Gastroesophageal sphincter (tissue), 4 donors: ENCODE measurements at regions not wholly inside any gene's neighbourhood (a gene's known extent, or its start where the extent isn't known, plus 50 kb on each side); places are given as distances from the start of the nearest gene placed in this dataset.

Source experiments
- ATAC-seq: fragments of 150-250 bp; one replicate; pipeline ENCODE4 v1.9.1; 2016; ENCODE audit warnings: mild to moderate bottlenecking, moderate library complexity
- H3K27ac ChIP-seq, 4 donors: fragments of 200-600 bp; sonication (generic) in 3 of 4; 1 replicate in 3 of 4; 2 replicates in 1 of 4; pipeline ENCODE4 v1.5.1; 2016 to 2019
- H3K27me3 ChIP-seq: fragments of 200-600 bp; sonication (generic); one replicate; pipeline ENCODE4 v1.5.1; 2019
- H3K36me3 ChIP-seq, 2 donors: fragments of 200-600 bp; sonication (generic); one replicate each; pipeline ENCODE4 v1.5.1; 2019; ENCODE audit warnings: control low read depth in 1 of 2
- H3K4me1 ChIP-seq, 3 donors: fragments of 200-600 bp; sonication (generic); 1 replicate in 2 of 3; 2 replicates in 1 of 3; pipeline ENCODE4 v1.5.1; 2016 to 2019; ENCODE audit warnings: control low read depth in 2 of 3
- H3K4me3 ChIP-seq, 2 donors: fragments of 200-600 bp; sonication (generic); one replicate each; pipeline ENCODE4 v1.5.1; 2019; ENCODE audit warnings: mild to moderate bottlenecking in 1 of 2, moderate library complexity in 1 of 2
- H3K9me3 ChIP-seq, 3 donors: fragments of 200-600 bp; sonication (generic); one replicate each; pipeline ENCODE4 v1.5.1; 2017 to 2019; ENCODE audit warnings: control low read depth in 2 of 3
- EP300 ChIP-seq: sonication (generic); formaldehyde crosslinking; IDR thresholded peaks from one replicate; pipeline ENCODE4 v1.6.1; 2017; ENCODE audit warnings: antibody characterized with exemption, mild to moderate bottlenecking
- POLR2A ChIP-seq, 2 donors: fragments of 450-650 bp; IDR thresholded peaks; one replicate each; pipeline ENCODE4 v1.6.1; 2017; ENCODE audit warnings: antibody characterized with exemption in 2 of 2, mild to moderate bottlenecking in 2 of 2, moderate library complexity in 1 of 2
- POLR2AphosphoS5 ChIP-seq: sonication (generic); formaldehyde crosslinking; IDR thresholded peaks from one replicate; pipeline ENCODE4 v1.6.1; 2017; ENCODE audit warnings: antibody characterized with exemption
- WGBS, 2 donors: methylation state at CpG; one replicate each; pipeline ENCODE4 v1.1.5; 2018; ENCODE audit warnings: low coverage in 1 of 2; 5-methylcytosine and 5-hydroxymethylcytosine counted together
- TF ChIP-seq, protein P1 (sequence below), 4 experiments: fragments of 200-600 bp in 2 of 4; fragments of 450-650 bp in 2 of 4; sonication (generic) in 1 of 4; IDR thresholded peaks; one replicate each; pipeline ENCODE4 v1.5.1; 2017 to 2019; ENCODE audit warnings: antibody characterized with exemption in 4 of 4, mild to moderate bottlenecking in 2 of 4, moderate library complexity in 2 of 4

DNA sequence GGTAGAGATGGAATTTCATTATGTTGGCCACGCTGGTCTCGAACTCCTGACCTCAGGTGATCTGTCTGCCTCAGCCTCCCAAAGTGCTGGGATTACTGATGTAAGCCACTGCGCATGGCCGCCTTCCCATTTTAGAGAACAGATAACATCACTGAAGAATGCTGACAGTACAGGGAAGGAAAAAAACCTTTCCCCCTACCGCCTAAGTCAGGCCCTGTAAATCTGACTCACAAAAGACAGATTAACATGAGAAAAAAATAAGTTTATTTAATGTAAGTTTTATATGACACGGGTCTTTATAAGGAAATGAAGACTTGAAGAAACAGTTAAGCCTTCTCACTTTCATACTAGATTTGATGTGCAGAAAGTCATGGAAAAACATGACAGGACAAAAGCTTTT lies 227.2 kb upstream of the ZNF608 start:
- H3K27ac ChIP-seq, result no peak overlapping the region
- 79 to 92% methylated on average over 4 to 6 of the region's 6 CpGs for WGBS, 2 donors

DNA sequence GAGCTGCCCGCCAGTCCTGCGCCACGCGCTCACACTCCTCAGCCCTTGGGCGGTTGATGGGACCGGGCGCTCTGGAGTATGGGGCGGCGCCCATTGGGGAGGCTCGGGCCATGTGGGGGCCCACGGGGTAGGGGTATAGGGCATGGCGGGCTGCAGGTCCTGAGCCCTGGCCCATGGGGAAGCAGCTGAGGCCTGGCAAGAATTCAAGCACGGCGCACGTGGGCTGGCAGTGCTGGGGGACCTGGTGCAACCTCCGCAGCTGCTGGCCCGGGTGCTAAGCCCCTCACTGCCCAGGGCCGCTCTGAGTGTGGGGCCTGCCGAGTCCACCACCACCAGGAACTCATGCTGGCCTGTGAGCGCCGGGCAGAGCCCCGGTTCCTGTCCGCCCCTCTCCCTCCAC lies 229.6 kb upstream of the ZNF608 start:
- peaks cover 0 to 10% (median 0%) of the 10 kb centered on the region in 3 donors for H3K4me1 ChIP-seq
- H3K4me3 ChIP-seq, result no peak overlapping the region
- no peak overlapping the region for H3K27ac ChIP-seq
- H3K36me3 ChIP-seq, result no peaks in the 10 kb centered on the region
- no CpG with 5 or more reads among the region's 23 CpGs for WGBS, 2 donors
- no peaks in the 10 kb centered on the region for H3K27me3 ChIP-seq
- TF ChIP-seq, protein P1, sequence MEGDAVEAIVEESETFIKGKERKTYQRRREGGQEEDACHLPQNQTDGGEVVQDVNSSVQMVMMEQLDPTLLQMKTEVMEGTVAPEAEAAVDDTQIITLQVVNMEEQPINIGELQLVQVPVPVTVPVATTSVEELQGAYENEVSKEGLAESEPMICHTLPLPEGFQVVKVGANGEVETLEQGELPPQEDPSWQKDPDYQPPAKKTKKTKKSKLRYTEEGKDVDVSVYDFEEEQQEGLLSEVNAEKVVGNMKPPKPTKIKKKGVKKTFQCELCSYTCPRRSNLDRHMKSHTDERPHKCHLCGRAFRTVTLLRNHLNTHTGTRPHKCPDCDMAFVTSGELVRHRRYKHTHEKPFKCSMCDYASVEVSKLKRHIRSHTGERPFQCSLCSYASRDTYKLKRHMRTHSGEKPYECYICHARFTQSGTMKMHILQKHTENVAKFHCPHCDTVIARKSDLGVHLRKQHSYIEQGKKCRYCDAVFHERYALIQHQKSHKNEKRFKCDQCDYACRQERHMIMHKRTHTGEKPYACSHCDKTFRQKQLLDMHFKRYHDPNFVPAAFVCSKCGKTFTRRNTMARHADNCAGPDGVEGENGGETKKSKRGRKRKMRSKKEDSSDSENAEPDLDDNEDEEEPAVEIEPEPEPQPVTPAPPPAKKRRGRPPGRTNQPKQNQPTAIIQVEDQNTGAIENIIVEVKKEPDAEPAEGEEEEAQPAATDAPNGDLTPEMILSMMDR (IDR thresholded peaks at IDR 0.05), result no peak
- TF ChIP-seq POLR2A (IDR thresholded peaks at IDR 0.05) (no peak), POLR2AphosphoS5 (no peak), EP300 (no peak)
- H3K9me3 ChIP-seq, result no peaks in the 10 kb centered on the region
- ATAC-seq, result no peak

More for the DNA sequence above, 227.2 kb upstream of the ZNF608 start:
- Histone ChIP-seq H3K4me1 (peaks cover 0 to under 1% (median 0%) of the 10 kb centered on the region in 3 donors), H3K9me3 (no peaks in the 10 kb centered on the region), H3K27me3 (no peaks in the 10 kb centered on the region), H3K36me3 (no peaks in the 10 kb centered on the region), H3K4me3 (no peak overlapping the region)
- no peak for ATAC-seq
- TF ChIP-seq, protein P1 (IDR thresholded peaks at IDR 0.05), result no peak
- TF ChIP-seq EP300 (no peak), POLR2A (IDR thresholded peaks at IDR 0.05) (no peak), POLR2AphosphoS5 (no peak)

DNA sequence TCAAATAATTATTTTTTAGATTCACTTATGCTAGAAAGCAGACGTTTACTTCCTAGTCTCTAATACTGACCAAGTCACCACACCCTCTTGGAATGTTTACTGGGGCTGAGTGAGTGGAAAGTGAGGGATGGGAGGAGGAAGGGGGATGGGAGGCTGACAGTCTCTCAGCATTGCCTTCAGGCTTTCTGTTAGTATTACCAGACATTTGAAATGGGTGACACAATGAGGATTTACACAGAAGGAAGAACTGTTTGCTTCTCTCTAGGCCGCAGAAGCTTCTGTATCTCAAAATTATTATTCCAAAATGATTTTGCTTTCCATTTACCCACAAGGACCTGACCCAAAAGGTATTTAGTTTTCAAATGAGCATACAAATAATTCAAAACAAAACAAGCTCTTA lies 232.8 kb upstream of the ZNF608 start:
- Histone ChIP-seq H3K4me3 (no peak overlapping the region), H3K9me3 (peaks cover 0 to 10% (median 0%) of the 10 kb centered on the region in 3 donors), H3K27me3 (no peaks in the 10 kb centered on the region), H3K4me1 (peaks cover 0 to 10% (median 0%) of the 10 kb centered on the region in 3 donors), H3K36me3 (no peaks in the 10 kb centered on the region), H3K27ac (no peak overlapping the region)
- 28 to 49% methylated on average over 2 of the region's 2 CpGs for WGBS, 2 donors
- no peak for ATAC-seq
- TF ChIP-seq, protein P1 (IDR thresholded peaks at IDR 0.05), result no peak
- TF ChIP-seq POLR2AphosphoS5 (no peak), POLR2A (IDR thresholded peaks at IDR 0.05) (no peak), EP300 (no peak)

DNA sequence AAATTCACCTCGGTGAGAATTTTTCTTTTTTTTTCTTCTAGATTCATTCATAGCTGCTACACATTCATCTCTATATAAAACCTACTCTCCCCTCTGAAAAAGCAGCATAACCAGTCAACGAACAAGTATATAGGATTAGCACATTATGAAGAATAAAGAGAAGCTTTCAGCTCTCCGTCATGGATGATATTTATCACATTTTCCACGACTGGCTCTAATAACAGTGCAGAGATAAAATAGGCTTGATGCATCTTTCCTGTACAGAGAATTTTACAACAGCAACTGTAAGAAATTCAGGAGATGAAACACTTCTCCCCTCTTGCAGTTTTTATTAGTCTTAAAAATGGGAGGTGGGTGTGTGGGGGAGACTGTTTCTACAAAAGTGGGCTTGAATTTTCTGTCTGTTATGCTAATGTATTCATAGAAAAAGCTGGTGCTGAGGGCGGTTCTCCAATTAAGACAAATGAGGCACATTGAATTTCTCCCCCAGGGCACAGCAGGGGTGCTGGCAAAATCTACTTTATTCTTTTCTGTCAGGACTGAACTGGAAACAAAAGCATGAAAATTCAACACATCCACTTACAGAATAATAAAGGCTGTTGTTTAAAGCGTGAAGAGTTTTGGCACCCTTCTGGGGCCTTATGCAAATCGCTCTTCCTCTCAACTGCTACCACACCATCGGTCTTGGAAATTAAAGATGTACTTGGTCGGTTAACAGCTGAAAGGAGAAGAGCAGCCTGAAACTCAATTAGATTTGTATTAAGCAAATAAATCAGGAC lies 233.9 kb upstream of the ZNF608 start:
- peaks cover 0 to 11% (median 0%) of the 10 kb centered on the region in 3 donors for H3K9me3 ChIP-seq
- WGBS, 2 donors, result 32 to 64% methylated on average over 5 to 9 of the region's 9 CpGs
- peaks cover 0 to 10% (median 0%) of the 10 kb centered on the region in 3 donors for H3K4me1 ChIP-seq
- ATAC-seq, result no peak
- H3K36me3 ChIP-seq, result no peaks in the 10 kb centered on the region
- H3K27me3 ChIP-seq, result no peaks in the 10 kb centered on the region
- no peak overlapping the region for H3K27ac ChIP-seq
- H3K4me3 ChIP-seq, result no peak overlapping the region
- TF ChIP-seq, protein P1 (IDR thresholded peaks at IDR 0.05), result no peak
- no peak for TF ChIP-seq POLR2A (IDR thresholded peaks at IDR 0.05)
- no peak for TF ChIP-seq EP300
- no peak for TF ChIP-seq POLR2AphosphoS5

DNA sequence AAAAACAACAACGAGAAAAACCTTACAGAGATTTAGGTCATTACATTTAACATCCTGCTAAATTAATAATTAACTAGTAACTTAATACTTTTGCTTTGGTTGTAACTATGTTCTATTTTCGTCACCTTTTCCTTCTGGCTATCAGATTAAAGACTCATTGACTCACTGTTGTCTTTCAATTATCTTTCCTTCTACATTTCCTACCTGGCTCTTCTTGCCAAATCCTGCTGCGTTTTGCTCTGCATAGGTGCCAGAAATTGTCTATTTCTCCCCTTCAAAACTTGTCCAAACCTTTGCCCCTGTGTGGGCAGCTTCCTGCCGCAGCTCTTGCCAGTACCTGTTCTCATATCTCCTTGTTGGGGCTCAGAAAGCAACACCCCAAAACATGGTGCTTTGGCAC lies 235.5 kb upstream of the ZNF608 start:
- no peaks in the 10 kb centered on the region for H3K36me3 ChIP-seq
- H3K9me3 ChIP-seq, result peaks cover 0 to 11% (median 0%) of the 10 kb centered on the region in 3 donors
- no peaks in the 10 kb centered on the region for H3K27me3 ChIP-seq
- 71 to 100% methylated on average over 3 to 4 of the region's 4 CpGs for WGBS, 2 donors
- H3K27ac ChIP-seq, result no peak overlapping the region
- no peak for TF ChIP-seq POLR2AphosphoS5
- TF ChIP-seq, protein P1 (IDR thresholded peaks at IDR 0.05), result no peak
- no peak for TF ChIP-seq EP300
- no peak for TF ChIP-seq POLR2A (IDR thresholded peaks at IDR 0.05)
- H3K4me3 ChIP-seq, result no peak overlapping the region
- ATAC-seq, result no peak
- H3K4me1 ChIP-seq, result peaks cover 0 to 10% (median 0%) of the 10 kb centered on the region in 3 donors
